ENCODE measurements at regions not wholly inside any gene's neighbourhood (a gene's known extent, or its start where the extent isn't known, plus 50 kb on each side); places are given as distances from the start of the nearest gene placed in this dataset.

- no peaks in the 10 kb centered on the region for H3K9me3 ChIP-seq
- intact Hi-C loops (cut with DNase I), result no loop called here
- no peak for DNase-seq
- no peaks in the 10 kb centered on the region for H3K4me1 ChIP-seq
- no peak overlapping the region for H3K27ac ChIP-seq
- H3K4me3 ChIP-seq, result no peak overlapping the region
- no peak for ATAC-seq
- no peaks in the 10 kb centered on the region for H3K27me3 ChIP-seq (ENCODE audit: low read depth)
- no peaks in the 10 kb centered on the region for H3K36me3 ChIP-seq
- TF ChIP-seq, protein P1, sequence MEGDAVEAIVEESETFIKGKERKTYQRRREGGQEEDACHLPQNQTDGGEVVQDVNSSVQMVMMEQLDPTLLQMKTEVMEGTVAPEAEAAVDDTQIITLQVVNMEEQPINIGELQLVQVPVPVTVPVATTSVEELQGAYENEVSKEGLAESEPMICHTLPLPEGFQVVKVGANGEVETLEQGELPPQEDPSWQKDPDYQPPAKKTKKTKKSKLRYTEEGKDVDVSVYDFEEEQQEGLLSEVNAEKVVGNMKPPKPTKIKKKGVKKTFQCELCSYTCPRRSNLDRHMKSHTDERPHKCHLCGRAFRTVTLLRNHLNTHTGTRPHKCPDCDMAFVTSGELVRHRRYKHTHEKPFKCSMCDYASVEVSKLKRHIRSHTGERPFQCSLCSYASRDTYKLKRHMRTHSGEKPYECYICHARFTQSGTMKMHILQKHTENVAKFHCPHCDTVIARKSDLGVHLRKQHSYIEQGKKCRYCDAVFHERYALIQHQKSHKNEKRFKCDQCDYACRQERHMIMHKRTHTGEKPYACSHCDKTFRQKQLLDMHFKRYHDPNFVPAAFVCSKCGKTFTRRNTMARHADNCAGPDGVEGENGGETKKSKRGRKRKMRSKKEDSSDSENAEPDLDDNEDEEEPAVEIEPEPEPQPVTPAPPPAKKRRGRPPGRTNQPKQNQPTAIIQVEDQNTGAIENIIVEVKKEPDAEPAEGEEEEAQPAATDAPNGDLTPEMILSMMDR (IDR thresholded peaks at IDR 0.05), result no peak
Observed at GRCh38 chr5:163245584-163245983, 191.8 kb upstream of the CCNG1 start.

GRCh38 chr5:163248333-163248732, 189.1 kb upstream of the CCNG1 start:
- Histone ChIP-seq H3K27me3 (ENCODE audit: low read depth) (no peaks in the 10 kb centered on the region), H3K9me3 (no peaks in the 10 kb centered on the region), H3K27ac (no peak overlapping the region), H3K4me3 (no peak overlapping the region), H3K36me3 (no peaks in the 10 kb centered on the region), H3K4me1 (no peaks in the 10 kb centered on the region)
- TF ChIP-seq, protein P1 (IDR thresholded peaks at IDR 0.05), result no peak
- DNase-seq, result no peak
- ATAC-seq, result no peak
- intact Hi-C loops (cut with DNase I), result no loop called here

DNA sequence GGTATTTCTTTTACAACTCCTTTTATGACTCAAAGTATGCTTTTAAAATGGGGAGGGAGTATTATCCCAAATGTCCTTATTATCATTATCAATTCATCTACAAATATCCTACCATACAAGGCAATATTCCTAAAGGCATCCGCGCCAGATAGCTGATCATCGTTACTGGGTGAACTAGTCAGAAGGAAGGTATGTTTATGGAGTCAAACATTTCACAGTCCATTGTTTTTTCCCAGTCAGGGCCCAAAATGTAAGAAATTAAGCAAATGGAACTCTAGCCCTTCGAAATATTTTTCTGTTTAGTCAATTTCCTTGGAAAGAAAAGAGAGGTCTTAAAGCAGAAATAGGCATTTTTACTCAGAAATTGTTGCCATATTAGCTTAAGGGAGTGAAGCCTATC, 188.5 kb upstream of the CCNG1 start:
- Histone ChIP-seq H3K36me3 (no peaks in the 10 kb centered on the region), H3K4me3 (no peak overlapping the region), H3K9me3 (no peaks in the 10 kb centered on the region), H3K27me3 (ENCODE audit: low read depth) (no peaks in the 10 kb centered on the region), H3K4me1 (no peaks in the 10 kb centered on the region), H3K27ac (no peak overlapping the region)
- TF ChIP-seq, protein P1 (IDR thresholded peaks at IDR 0.05), result no peak
- intact Hi-C loops (cut with DNase I), result no loop called here
- DNase-seq (no peak), ATAC-seq (no peak)

DNA sequence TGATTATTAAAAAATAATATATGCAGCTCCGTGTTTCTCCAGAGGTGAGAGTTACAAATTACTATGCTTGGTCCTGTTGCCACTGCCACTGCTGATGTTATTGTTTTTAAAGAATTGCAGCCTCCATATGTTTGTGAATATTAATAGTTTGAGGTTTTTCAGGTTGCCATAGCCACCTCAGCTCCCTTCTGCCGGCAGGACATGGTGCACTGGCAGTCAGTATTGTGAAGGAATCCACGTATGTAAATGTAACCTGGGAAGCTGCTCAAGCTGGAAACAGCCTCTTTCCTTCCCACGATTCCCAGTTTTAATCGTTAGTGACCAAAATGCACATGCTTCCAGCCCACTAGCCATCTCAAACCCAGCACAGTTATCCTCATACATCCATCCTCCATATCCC, 184.4 kb upstream of the CCNG1 start:
- intact Hi-C loops (cut with DNase I), result no loop called here
- Histone ChIP-seq H3K27ac (no peak overlapping the region), H3K4me1 (no peaks in the 10 kb centered on the region), H3K9me3 (no peaks in the 10 kb centered on the region), H3K27me3 (ENCODE audit: low read depth) (no peaks in the 10 kb centered on the region), H3K36me3 (no peaks in the 10 kb centered on the region), H3K4me3 (no peak overlapping the region)
- TF ChIP-seq, protein P1 (IDR thresholded peaks at IDR 0.05), result no peak
- ATAC-seq (no peak), DNase-seq (no peak)

GRCh38 chr5:163259495-163259894, 177.9 kb upstream of the CCNG1 start:
- intact Hi-C loops (cut with DNase I), result no loop called here
- Histone ChIP-seq H3K9me3 (no peaks in the 10 kb centered on the region), H3K4me1 (no peaks in the 10 kb centered on the region), H3K27me3 (ENCODE audit: low read depth) (no peaks in the 10 kb centered on the region), H3K4me3 (no peak overlapping the region), H3K27ac (no peak overlapping the region), H3K36me3 (no peaks in the 10 kb centered on the region)
- DNase-seq (no peak), ATAC-seq (no peak)
- TF ChIP-seq, protein P1 (IDR thresholded peaks at IDR 0.05), result no peak

DNA sequence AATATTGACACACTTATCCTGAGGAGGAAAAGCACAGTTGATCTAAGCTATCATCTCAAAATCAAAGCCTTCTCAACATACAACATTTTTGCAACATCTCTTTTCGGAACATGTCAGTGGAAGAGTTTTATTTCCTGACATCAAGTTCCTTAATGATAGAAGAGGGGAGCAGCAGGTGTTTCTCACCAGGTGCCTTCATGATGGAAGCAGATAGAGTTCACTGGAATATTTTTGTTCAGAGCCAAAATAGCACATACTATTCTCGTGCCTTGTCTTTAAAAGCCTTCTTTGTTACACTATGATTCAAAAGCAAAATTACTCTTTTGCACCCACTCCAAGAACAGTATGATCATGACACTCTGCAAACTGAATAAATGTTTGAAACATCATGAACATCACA, 176.9 kb upstream of the CCNG1 start:
- DNase-seq, result no peak
- intact Hi-C loops (cut with DNase I), result no loop called here
- no peaks in the 10 kb centered on the region for H3K27me3 ChIP-seq (ENCODE audit: low read depth)
- no peaks in the 10 kb centered on the region for H3K36me3 ChIP-seq
- no peak overlapping the region for H3K4me3 ChIP-seq
- no peak overlapping the region for H3K27ac ChIP-seq
- H3K9me3 ChIP-seq, result no peaks in the 10 kb centered on the region
- no peak for ATAC-seq
- no peaks in the 10 kb centered on the region for H3K4me1 ChIP-seq
- TF ChIP-seq, protein P1 (IDR thresholded peaks at IDR 0.05), result no peak
